ENCODE measurements at regions not wholly inside any gene's neighbourhood (a gene's known extent, or its start where the extent isn't known, plus 50 kb on each side); places are given as distances from the start of the nearest gene placed in this dataset.

GRCh38 chrX:1912193-1912592 lies 297.3 kb downstream of the ASMT start:
- H3K27ac ChIP-seq (replicated peaks), result no peak overlapping the region
- H3K27me3 ChIP-seq (ENCODE audit: insufficient read depth, poor library complexity, severe bottlenecking), result no peaks in the 10 kb centered on the region
- H3K4me3 ChIP-seq (replicated peaks; ENCODE audit: insufficient read depth, low read length), result no peak overlapping the region
- TF ChIP-seq, protein P1, sequence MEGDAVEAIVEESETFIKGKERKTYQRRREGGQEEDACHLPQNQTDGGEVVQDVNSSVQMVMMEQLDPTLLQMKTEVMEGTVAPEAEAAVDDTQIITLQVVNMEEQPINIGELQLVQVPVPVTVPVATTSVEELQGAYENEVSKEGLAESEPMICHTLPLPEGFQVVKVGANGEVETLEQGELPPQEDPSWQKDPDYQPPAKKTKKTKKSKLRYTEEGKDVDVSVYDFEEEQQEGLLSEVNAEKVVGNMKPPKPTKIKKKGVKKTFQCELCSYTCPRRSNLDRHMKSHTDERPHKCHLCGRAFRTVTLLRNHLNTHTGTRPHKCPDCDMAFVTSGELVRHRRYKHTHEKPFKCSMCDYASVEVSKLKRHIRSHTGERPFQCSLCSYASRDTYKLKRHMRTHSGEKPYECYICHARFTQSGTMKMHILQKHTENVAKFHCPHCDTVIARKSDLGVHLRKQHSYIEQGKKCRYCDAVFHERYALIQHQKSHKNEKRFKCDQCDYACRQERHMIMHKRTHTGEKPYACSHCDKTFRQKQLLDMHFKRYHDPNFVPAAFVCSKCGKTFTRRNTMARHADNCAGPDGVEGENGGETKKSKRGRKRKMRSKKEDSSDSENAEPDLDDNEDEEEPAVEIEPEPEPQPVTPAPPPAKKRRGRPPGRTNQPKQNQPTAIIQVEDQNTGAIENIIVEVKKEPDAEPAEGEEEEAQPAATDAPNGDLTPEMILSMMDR (IDR thresholded peaks at IDR 0.05; ENCODE audit: insufficient read depth, low read length), result no peak
- TF ChIP-seq POLR2AphosphoS5 (IDR thresholded peaks at IDR 0.05; ENCODE audit: low read depth) (no peak), SPI1 (IDR thresholded peaks at IDR 0.05; ENCODE audit: borderline replicate concordance, low read depth) (no peak)
- TF ChIP-seq, protein P2, sequence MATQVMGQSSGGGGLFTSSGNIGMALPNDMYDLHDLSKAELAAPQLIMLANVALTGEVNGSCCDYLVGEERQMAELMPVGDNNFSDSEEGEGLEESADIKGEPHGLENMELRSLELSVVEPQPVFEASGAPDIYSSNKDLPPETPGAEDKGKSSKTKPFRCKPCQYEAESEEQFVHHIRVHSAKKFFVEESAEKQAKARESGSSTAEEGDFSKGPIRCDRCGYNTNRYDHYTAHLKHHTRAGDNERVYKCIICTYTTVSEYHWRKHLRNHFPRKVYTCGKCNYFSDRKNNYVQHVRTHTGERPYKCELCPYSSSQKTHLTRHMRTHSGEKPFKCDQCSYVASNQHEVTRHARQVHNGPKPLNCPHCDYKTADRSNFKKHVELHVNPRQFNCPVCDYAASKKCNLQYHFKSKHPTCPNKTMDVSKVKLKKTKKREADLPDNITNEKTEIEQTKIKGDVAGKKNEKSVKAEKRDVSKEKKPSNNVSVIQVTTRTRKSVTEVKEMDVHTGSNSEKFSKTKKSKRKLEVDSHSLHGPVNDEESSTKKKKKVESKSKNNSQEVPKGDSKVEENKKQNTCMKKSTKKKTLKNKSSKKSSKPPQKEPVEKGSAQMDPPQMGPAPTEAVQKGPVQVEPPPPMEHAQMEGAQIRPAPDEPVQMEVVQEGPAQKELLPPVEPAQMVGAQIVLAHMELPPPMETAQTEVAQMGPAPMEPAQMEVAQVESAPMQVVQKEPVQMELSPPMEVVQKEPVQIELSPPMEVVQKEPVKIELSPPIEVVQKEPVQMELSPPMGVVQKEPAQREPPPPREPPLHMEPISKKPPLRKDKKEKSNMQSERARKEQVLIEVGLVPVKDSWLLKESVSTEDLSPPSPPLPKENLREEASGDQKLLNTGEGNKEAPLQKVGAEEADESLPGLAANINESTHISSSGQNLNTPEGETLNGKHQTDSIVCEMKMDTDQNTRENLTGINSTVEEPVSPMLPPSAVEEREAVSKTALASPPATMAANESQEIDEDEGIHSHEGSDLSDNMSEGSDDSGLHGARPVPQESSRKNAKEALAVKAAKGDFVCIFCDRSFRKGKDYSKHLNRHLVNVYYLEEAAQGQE (IDR thresholded peaks at IDR 0.05; ENCODE audit: insufficient replicate concordance, low read depth), result no peak
- DNase-seq (ENCODE audit: low read depth in 1 of 2, low spot score in 1 of 2), result no peak

DNA sequence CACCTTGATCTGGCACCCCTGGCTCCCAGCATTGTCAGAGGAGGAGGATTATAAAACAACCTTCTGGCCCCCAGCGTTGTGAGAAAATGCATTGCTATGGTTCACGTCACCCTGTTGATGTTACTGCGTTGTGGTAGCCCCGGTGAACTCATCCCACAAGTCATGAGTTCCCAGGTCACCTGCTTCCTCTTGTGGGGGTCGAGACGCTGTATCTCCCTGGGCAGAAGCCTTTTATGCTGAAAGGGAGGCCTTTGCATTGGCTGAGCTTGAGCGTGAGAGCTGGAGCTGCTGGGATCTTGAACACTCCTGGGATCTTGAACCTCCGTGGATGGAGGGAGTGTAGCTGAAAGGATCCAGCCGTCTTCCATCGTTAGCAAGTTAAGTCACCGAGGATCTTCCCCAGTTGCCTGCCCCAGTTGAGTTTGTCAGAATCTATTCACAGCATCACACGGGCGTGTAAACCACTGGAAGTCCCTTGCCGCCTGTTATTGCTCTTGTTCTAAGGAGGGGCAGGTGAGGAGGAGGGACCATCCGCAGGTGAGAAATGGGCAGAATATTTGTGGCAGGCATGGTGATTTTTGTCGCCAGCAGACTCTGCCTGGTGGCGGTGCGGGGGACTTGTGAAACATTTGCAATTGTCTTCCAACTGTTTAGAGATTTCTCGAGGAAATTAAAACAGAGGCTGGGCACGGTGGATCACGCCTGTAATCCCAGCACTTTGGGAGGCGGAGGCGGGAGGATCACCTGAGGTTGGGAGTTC lies 299.9 kb downstream of the ASMT start:
- H3K27me3 ChIP-seq (ENCODE audit: insufficient read depth, poor library complexity, severe bottlenecking), result no peaks in the 10 kb centered on the region
- no peak overlapping the region for H3K27ac ChIP-seq (replicated peaks)
- TF ChIP-seq POLR2AphosphoS5 (IDR thresholded peaks at IDR 0.05; ENCODE audit: low read depth), result no peak
- TF ChIP-seq, protein P1 (IDR thresholded peaks at IDR 0.05; ENCODE audit: insufficient read depth, low read length), result no peak
- TF ChIP-seq, protein P2 (IDR thresholded peaks at IDR 0.05; ENCODE audit: insufficient replicate concordance, low read depth), result no peak
- no peak for TF ChIP-seq SPI1 (IDR thresholded peaks at IDR 0.05; ENCODE audit: borderline replicate concordance, low read depth)
- TF ChIP-seq GABPA (IDR thresholded peaks at IDR 0.05; ENCODE audit: low read depth), result no peak
- no peak for DNase-seq (ENCODE audit: low read depth in 1 of 2, low spot score in 1 of 2)
- H3K4me3 ChIP-seq (replicated peaks; ENCODE audit: insufficient read depth, low read length), result no peak overlapping the region

DNA sequence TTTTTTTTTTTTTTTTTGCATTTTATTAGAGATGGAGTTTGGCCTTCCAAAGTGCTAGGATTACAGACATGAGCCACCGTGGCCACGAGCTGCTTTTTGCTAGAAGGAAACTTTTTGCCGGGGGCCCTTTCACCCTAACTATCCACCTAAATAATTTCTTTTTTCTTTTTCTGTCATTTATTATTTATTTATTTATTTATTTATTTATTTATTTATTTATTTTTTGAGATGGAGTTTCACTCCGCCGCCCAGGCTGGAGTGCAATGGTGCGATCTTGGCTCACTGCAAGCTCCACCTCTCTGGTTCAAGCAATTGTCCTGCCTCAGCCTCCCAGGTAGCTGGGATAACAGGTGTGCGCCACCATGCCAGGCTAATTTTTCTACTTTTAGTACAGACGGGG lies 303.9 kb downstream of the ASMT start:
- no peak for TF ChIP-seq POLR2AphosphoS5 (IDR thresholded peaks at IDR 0.05; ENCODE audit: low read depth)
- TF ChIP-seq, protein P1 (IDR thresholded peaks at IDR 0.05; ENCODE audit: insufficient read depth, low read length), result no peak
- TF ChIP-seq, protein P2 (IDR thresholded peaks at IDR 0.05; ENCODE audit: insufficient replicate concordance, low read depth), result no peak
- TF ChIP-seq SPI1 (IDR thresholded peaks at IDR 0.05; ENCODE audit: borderline replicate concordance, low read depth), result no peak
- no peak for DNase-seq (ENCODE audit: low read depth in 1 of 2, low spot score in 1 of 2)
- Histone ChIP-seq H3K27ac (replicated peaks) (no peak overlapping the region), H3K4me3 (replicated peaks; ENCODE audit: insufficient read depth, low read length) (no peak overlapping the region), H3K27me3 (ENCODE audit: insufficient read depth, poor library complexity, severe bottlenecking) (no peaks in the 10 kb centered on the region)
